Smooth muscle cell (in vitro differentiated cells): ENCODE measurements at regions not wholly inside any gene's neighbourhood (a gene's known extent, or its start where the extent isn't known, plus 50 kb on each side); places are given as distances from the start of the nearest gene placed in this dataset.
"Not testable (repeated sequence)": the region's sequence is repeated elsewhere in the genome, so short reads cannot be mapped to it uniquely, and the experiment has no call there.

ENCODE experiments used
- DNase-seq: peaks from one replicate; lab custom pipeline; 2025; ENCODE audit not compliant: unreplicated experiment; lab: John Stamatoyannopoulos, UW
- H2AFZ ChIP-seq: fragments of 200-600 bp; sonication (generic); 2 replicates; pipeline ENCODE4 v1.6.0; 2016; ENCODE audit warnings: antibody characterized with exemption, low read depth, mild to moderate bottlenecking
- H3F3A ChIP-seq: fragments of 200-600 bp; sonication (generic); 2 replicates; pipeline ENCODE4 v1.6.0; 2017; ENCODE audit warnings: antibody characterized with exemption, low read depth
- H3K27ac ChIP-seq: fragments of 200-600 bp; sonication (generic); 2 replicates; pipeline ENCODE4 v1.5.1; 2016; ENCODE audit warnings: low read depth, mild to moderate bottlenecking
- H3K27me3 ChIP-seq: fragments of 200-600 bp; sonication (generic); 2 replicates; pipeline ENCODE4 v1.6.1; 2016; ENCODE audit warnings: low read depth, mild to moderate bottlenecking
- H3K36me3 ChIP-seq: fragments of 200-600 bp; sonication (generic); 2 replicates; pipeline ENCODE4 v1.5.1; 2016; ENCODE audit warnings: low read depth
- H3K4me1 ChIP-seq: fragments of 200-600 bp; sonication (generic); 2 replicates; pipeline ENCODE4 v1.5.1; 2016; ENCODE audit warnings: low read depth
- H3K4me2 ChIP-seq: fragments of 200-600 bp; sonication (generic); 2 replicates; pipeline ENCODE4 v1.6.0; 2016; ENCODE audit warnings: mild to moderate bottlenecking
- H3K4me3 ChIP-seq: fragments of 200-600 bp; sonication (generic); 2 replicates; pipeline ENCODE4 v1.5.1; 2016; ENCODE audit warnings: mild to moderate bottlenecking
- H3K79me2 ChIP-seq: fragments of 200-600 bp; sonication (generic); 2 replicates; pipeline ENCODE4 v1.6.0; 2016; ENCODE audit warnings: low read depth, mild to moderate bottlenecking
- H3K9ac ChIP-seq: fragments of 200-600 bp; sonication (generic); 2 replicates; pipeline ENCODE4 v1.6.0; 2016; ENCODE audit warnings: low read depth
- H3K9me3 ChIP-seq: fragments of 200-600 bp; sonication (generic); replicated peaks from 2 replicates; pipeline ENCODE4 v1.5.1; 2016; ENCODE audit warnings: low read depth
- H4K20me1 ChIP-seq: fragments of 200-600 bp; sonication (generic); 2 replicates; pipeline ENCODE4 v1.6.0; 2016; ENCODE audit warnings: low read depth
- CTCF ChIP-seq: fragments of 200-600 bp; sonication (generic); IDR thresholded peaks from 2 replicates; pipeline ENCODE4 v1.5.1; 2017; ENCODE audit warnings: borderline replicate concordance, mild to moderate bottlenecking, antibody characterized with exemption; ENCODE audit not compliant: insufficient read depth, poor library complexity, severe bottlenecking
- WGBS: methylation state at CpG from one replicate; pipeline ENCODE4 v1.1.7; 2016; ENCODE audit warnings: low lambda C conversion rate; 5-methylcytosine and 5-hydroxymethylcytosine counted together

- 89% methylated on average over 3 of the region's 3 CpGs for WGBS
- no peaks in the 10 kb centered on the region for H3K36me3 ChIP-seq
- no peak for TF ChIP-seq CTCF
Measured at GRCh38 chr2:34234823-34235222, 635.7 kb upstream of the FAM98A start.

DNA sequence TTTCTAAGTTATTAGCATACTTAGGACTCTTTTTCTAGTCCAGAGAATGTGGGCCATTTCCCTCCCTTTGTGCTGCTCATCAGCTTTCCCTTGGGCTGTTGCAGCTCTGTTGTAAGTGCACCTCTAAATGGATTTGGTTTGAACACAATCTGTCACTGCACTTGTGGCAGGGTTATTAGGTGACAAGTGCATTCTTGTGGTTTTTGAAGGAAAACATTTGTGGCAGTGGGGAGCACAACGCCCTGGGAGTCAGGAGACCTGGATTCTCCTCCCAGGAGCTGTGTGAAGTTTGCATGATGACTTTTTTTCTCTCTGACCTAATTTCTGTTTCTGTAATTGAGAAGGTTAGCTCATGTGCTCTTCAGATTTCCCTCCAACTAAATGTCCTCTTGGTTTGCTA lies 630.9 kb upstream of the FAM98A start:
- Histone ChIP-seq H3K36me3 (no peaks in the 10 kb centered on the region), H3K4me2 (no peak overlapping the region), H3K79me2 (no peaks in the 10 kb centered on the region), H3K4me3 (no peak overlapping the region), H3K27ac (no peak overlapping the region), H3K9ac (no peak overlapping the region), H3K9me3 (no peaks in the 10 kb centered on the region), H3K27me3 (no peaks in the 10 kb centered on the region), H4K20me1 (no peaks in the 10 kb centered on the region), H3K4me1 (no peaks in the 10 kb centered on the region), H3F3A (no peaks in the 10 kb centered on the region), H2AFZ (no peak overlapping the region)
- TF ChIP-seq CTCF: no peak
- WGBS: 37% methylated on average over 1 of the region's 1 CpG
- no peak for DNase-seq

More at GRCh38 chr2:34234823-34235222, 635.7 kb upstream of the FAM98A start:
- Histone ChIP-seq H3K4me2 (no peak overlapping the region), H2AFZ (no peak overlapping the region), H3K9ac (no peak overlapping the region), H3K9me3 (no peaks in the 10 kb centered on the region), H3F3A (no peaks in the 10 kb centered on the region), H4K20me1 (no peaks in the 10 kb centered on the region), H3K27ac (no peak overlapping the region), H3K27me3 (no peaks in the 10 kb centered on the region), H3K4me1 (no peaks in the 10 kb centered on the region), H3K4me3 (no peak overlapping the region), H3K79me2 (no peaks in the 10 kb centered on the region)
- no peak for DNase-seq

DNA sequence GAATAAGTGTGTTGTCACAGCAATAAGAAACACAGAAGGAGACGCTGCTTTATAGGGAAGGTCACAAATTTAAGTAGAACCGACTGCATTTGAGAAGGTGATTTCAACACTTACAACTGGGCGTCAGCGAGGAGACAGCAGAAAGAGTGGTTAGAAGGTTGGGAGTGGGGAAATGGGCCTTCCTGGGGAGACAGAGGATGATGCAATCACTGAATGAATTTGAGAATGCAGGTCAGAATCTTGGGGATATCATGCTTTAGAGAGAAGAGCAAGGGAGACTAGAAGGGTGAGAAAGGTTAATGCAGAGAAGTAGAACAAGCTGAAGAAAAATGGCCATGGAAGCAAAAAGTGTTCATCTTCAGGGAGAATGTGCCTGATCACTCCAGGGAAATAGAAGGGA lies 616.1 kb upstream of the FAM98A start:
- H4K20me1 ChIP-seq: no peaks in the 10 kb centered on the region
- H3F3A ChIP-seq: no peaks in the 10 kb centered on the region
- H3K9ac ChIP-seq: no peak overlapping the region
- TF ChIP-seq CTCF: no peak
- no peaks in the 10 kb centered on the region for H3K36me3 ChIP-seq
- 87% methylated on average over 4 of the region's 4 CpGs for WGBS
- H3K27me3 ChIP-seq: no peaks in the 10 kb centered on the region
- H2AFZ ChIP-seq: no peak overlapping the region
- no peak overlapping the region for H3K27ac ChIP-seq
- peaks cover 5% of the 10 kb centered on the region for H3K9me3 ChIP-seq
- DNase-seq: no peak
- no peak overlapping the region for H3K4me3 ChIP-seq
- no peaks in the 10 kb centered on the region for H3K4me1 ChIP-seq
- no peak overlapping the region for H3K4me2 ChIP-seq
- H3K79me2 ChIP-seq: no peaks in the 10 kb centered on the region

DNA sequence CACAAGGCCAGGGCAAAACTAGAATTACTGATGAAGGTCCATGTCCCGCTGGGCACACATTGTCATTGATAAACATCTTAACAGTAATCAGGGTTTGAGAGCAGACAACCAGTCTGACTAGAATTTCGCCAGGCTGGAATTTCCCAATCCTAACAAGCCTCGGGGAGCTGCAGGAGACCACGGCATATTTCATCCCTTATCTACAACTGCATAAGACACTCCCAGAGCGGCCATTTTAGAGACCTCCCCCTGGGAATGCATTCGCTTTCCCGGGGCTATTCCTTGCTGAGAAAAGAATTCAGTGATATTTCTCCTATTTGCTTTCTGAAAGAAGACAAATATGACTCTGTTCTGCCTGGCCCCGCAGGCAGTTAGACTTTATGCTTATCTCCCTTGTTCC lies 611.3 kb upstream of the FAM98A start:
- not testable (repeated sequence) for H3K79me2 ChIP-seq, DNase-seq, H3K4me3 ChIP-seq, H3K9ac ChIP-seq, H3K4me1 ChIP-seq, H3K4me2 ChIP-seq, H4K20me1 ChIP-seq, H2AFZ ChIP-seq, H3K36me3 ChIP-seq, H3F3A ChIP-seq, H3K27ac ChIP-seq, H3K27me3 ChIP-seq
- peaks cover 10% of the 10 kb centered on the region for H3K9me3 ChIP-seq
- 89% methylated on average over 8 of the region's 8 CpGs for WGBS
